ENCODE measurements at regions not wholly inside any gene's neighbourhood (a gene's known extent, or its start where the extent isn't known, plus 50 kb on each side); places are given as distances from the start of the nearest gene placed in this dataset.

GRCh38 chr13:112132142-112132541 is 65.2 kb downstream of the SOX1 start:
- intact Hi-C loops (cut with micrococcal nuclease) (no loop called here), dilution Hi-C loops (cut with MboI; ENCODE audit: extremely low pct_ligation_motif_present, low sequenced_read_pairs) (no loop called here)
- Histone ChIP-seq H3K27ac (ENCODE audit: insufficient read depth, low read depth, low read length) (no peak overlapping the region), H2AFZ (ENCODE audit: low read depth, low read length) (no peak overlapping the region), H3K4me2 (ENCODE audit: insufficient read depth, low read length) (no peak overlapping the region), H3K4me3 (replicated peaks in 1 of 3; ENCODE audit: insufficient read depth in 1 of 3, low read depth in 1 of 3, low read length in 3 of 3) (no peak overlapping the region), H3K4me1 (ENCODE audit: control insufficient read depth, extremely low read depth, insufficient read depth, low read length) (no peaks in the 10 kb centered on the region), H3K9ac (replicated peaks; ENCODE audit: extremely low read depth, insufficient read depth, low read length) (no peak overlapping the region), H3K9me3 (replicated peaks; ENCODE audit: control insufficient read depth, insufficient read depth, low read length) (no peaks in the 10 kb centered on the region), H3K79me2 (ENCODE audit: control insufficient read depth, insufficient read depth, low read length) (no peaks in the 10 kb centered on the region), H3K27me3 (ENCODE audit: control insufficient read depth in 2 of 2, insufficient read depth in 2 of 2, low read length in 2 of 2) (no peaks in the 10 kb centered on the region), H3K36me3 (ENCODE audit: control insufficient read depth in 2 of 2, extremely low read depth in 1 of 2, insufficient read depth in 2 of 2, low read length in 2 of 2) (no peaks in the 10 kb centered on the region), H3K9me1 (replicated peaks; ENCODE audit: control insufficient read depth, extremely low read depth, insufficient read depth, low read length) (no peaks in the 10 kb centered on the region), H4K20me1 (replicated peaks; ENCODE audit: control insufficient read depth, extremely low read depth, insufficient read depth, low read length) (no peaks in the 10 kb centered on the region)
- BruUV-seq (replicated peaks), result no TSS peak
- ChIA-PET POLR2A (no interaction called here), CTCF (no interaction called here)
- TF ChIP-seq FOS (IDR thresholded peaks at IDR 0.05; ENCODE audit: borderline replicate concordance, insufficient read depth, low read length) (no peak), MYC (IDR thresholded peaks at IDR 0.05; ENCODE audit: low read depth, low read length) (no peak), POLR2AphosphoS5 (IDR thresholded peaks at IDR 0.05; ENCODE audit: insufficient read depth, low read depth, low read length) (no peak), JUN (IDR thresholded peaks at IDR 0.05; ENCODE audit: borderline replicate concordance, insufficient read depth, insufficient read length, low read depth) (no peak), POLR2A (IDR thresholded peaks at IDR 0.05; ENCODE audit: low read depth, low read length) (no peak), GATA2 (IDR thresholded peaks at IDR 0.05; ENCODE audit: insufficient read depth, insufficient read length, low read depth, low read length) (no peak), EZH2 (IDR thresholded peaks at IDR 0.05; ENCODE audit: borderline replicate concordance, low read depth, low read length, severe bottlenecking) (no peak)
- TF ChIP-seq, protein P1, sequence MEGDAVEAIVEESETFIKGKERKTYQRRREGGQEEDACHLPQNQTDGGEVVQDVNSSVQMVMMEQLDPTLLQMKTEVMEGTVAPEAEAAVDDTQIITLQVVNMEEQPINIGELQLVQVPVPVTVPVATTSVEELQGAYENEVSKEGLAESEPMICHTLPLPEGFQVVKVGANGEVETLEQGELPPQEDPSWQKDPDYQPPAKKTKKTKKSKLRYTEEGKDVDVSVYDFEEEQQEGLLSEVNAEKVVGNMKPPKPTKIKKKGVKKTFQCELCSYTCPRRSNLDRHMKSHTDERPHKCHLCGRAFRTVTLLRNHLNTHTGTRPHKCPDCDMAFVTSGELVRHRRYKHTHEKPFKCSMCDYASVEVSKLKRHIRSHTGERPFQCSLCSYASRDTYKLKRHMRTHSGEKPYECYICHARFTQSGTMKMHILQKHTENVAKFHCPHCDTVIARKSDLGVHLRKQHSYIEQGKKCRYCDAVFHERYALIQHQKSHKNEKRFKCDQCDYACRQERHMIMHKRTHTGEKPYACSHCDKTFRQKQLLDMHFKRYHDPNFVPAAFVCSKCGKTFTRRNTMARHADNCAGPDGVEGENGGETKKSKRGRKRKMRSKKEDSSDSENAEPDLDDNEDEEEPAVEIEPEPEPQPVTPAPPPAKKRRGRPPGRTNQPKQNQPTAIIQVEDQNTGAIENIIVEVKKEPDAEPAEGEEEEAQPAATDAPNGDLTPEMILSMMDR (IDR thresholded peaks at IDR 0.05; ENCODE audit: extremely low read depth in 1 of 2, insufficient read depth in 1 of 2, low read depth in 1 of 2, low read length in 2 of 2), result no peak
- TF ChIP-seq, protein P2, sequence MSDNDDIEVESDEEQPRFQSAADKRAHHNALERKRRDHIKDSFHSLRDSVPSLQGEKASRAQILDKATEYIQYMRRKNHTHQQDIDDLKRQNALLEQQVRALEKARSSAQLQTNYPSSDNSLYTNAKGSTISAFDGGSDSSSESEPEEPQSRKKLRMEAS (IDR thresholded peaks at IDR 0.05; ENCODE audit: insufficient read depth, insufficient read length), result no peak
- no peak for FAIRE-seq
- DNase-seq (ENCODE audit: low read depth, low spot score), result no peak
